Heart right ventricle (tissue), 16 donors: ENCODE measurements at regions not wholly inside any gene's neighbourhood (a gene's known extent, or its start where the extent isn't known, plus 50 kb on each side); places are given as distances from the start of the nearest gene placed in this dataset.

Source experiments
- ATAC-seq, 8 donors: fragments of 200-7000 bp; cut with Tn5 transposase; one replicate each; pipeline ENCODE4 v1.9.1; 2020; ENCODE audit warnings: mild to moderate bottlenecking in 8 of 8, moderate library complexity in 8 of 8, moderate number of reproducible peaks in 1 of 8
- DNase-seq, 2 donors: peaks; one replicate each; pipeline ENCODE4 v3.0.0-alpha.2; 2020
- H3K27ac ChIP-seq, 10 donors: fragments of 200-600 bp; sonication (generic) in 2 of 10; one replicate each; pipeline versions ENCODE4 v1.5.0 to v1.8.0; 2020 to 2022; ENCODE audit warnings: mild to moderate bottlenecking in 3 of 10
- H3K27me3 ChIP-seq, 7 donors: fragments of 200-600 bp; one replicate each; pipeline ENCODE4 v1.8.0; 2021 to 2022; ENCODE audit warnings: mild to moderate bottlenecking in 2 of 7
- H3K36me3 ChIP-seq, 9 donors: fragments of 200-600 bp; sonication (generic) in 1 of 9; one replicate each; pipeline versions ENCODE4 v1.5.0 to v1.8.0; 2020 to 2022; ENCODE audit warnings: mild to moderate bottlenecking in 2 of 9
- H3K4me1 ChIP-seq, 9 donors: fragments of 200-600 bp; sonication (generic) in 1 of 9; one replicate each; pipeline versions ENCODE4 v1.5.0 to v1.8.0; 2020 to 2022; ENCODE audit warnings: mild to moderate bottlenecking in 4 of 9
- H3K4me3 ChIP-seq, 10 donors: fragments of 200-600 bp; sonication (generic) in 2 of 10; one replicate each; pipeline versions ENCODE4 v1.5.0 to v1.8.0; 2020 to 2022; ENCODE audit warnings: mild to moderate bottlenecking in 7 of 10, moderate library complexity in 2 of 10
- H3K9me3 ChIP-seq, 11 donors: fragments of 200-600 bp in 10 of 11; sonication (generic) in 2 of 11; one replicate each; pipeline versions ENCODE4 v1.5.0 to v1.8.0; 2013 to 2022; ENCODE audit warnings: mild to moderate bottlenecking in 2 of 11, control low read depth in 1 of 11, moderate library complexity in 1 of 11
- CTCF ChIP-seq, 9 donors: fragments of 200-600 bp; sonication (generic) in 2 of 9; IDR thresholded peaks; one replicate each; pipeline versions ENCODE4 v1.5.0 to v1.8.0; 2021 to 2022; ENCODE audit warnings: antibody characterized with exemption in 9 of 9, mild to moderate bottlenecking in 5 of 9, moderate library complexity in 1 of 9
- WGBS, 2 donors: extraction: QIAGEN DNeasy Blood & Tissue Kit; methylation state at CpG; one replicate each; pipeline ENCODE4 v1.1.7; 2013; ENCODE audit warnings: inconsistent platforms in 1 of 2; 5-methylcytosine and 5-hydroxymethylcytosine counted together
- intact Hi-C, 10 donors: fragments of 100-400 bp; cut with DNase I; formaldehyde crosslinking; loops; one replicate each; pipeline versions ENCODE4 v1.11.1 to v1.14.2; 2022
- donor health status: Arrhythmogenic right ventricular cardiomyopathy.
- donor health status: ischemic (EF 13 %, LVEDD 7.1; RV severe dilation, severe dysfunction).
- donor health status: healthy with polysubstance abuse.
- donor health status: DM: no; HTN: yes; CAD: no.
- donor health status: DM: no; HTN: no; CAD: no.
- donor health status: ischemic (EF 25% LVEDD 6.9; RV normal size, moderate dysfunction).
- donor health status: ischemic (EF 25% LVEDD 5.7; RV mildly dilated, moderate dysfunction).
- donor health status: healthy.
- donor health status: DM: yes; HTN: yes; CAD: no.
- donor health status: Ischemic cardiomyopathy.
- donor health status: ischemic (EF 35%, LVEDD 5.7; RV mildly dilated, moderate dysfunction).
- donor health status: nonischemic (EF 11% LVEDD 7.7; RV severe dilation, severe dysfunction).
- donor health status: DM: yes; HTN: yes; CAD: no.
- donor health status: PGD.
- donor health status: ischemic (EF 29% LVEDD 5.4; RV normal size, mild dysfunction).
- donor health status: nonischemic (EF 23%, LVEDD 6.1; RV moderate dilation, normal function).

- WGBS, 2 donors: 82% methylated on average over 20 of the region's 20 CpGs
- no peak overlapping the region for H3K27ac ChIP-seq
- no peak overlapping the region for H3K4me3 ChIP-seq
- H3K4me1 ChIP-seq: no peaks in the 10 kb centered on the region
- H3K9me3 ChIP-seq: peaks cover 0 to 15% (median 0%) of the 10 kb centered on the region in 11 donors
- H3K36me3 ChIP-seq: no peaks in the 10 kb centered on the region
- H3K27me3 ChIP-seq: peaks cover 0 to 23% (median 0%) of the 10 kb centered on the region in 7 donors
- intact Hi-C loops: no loop called here
- no peak for ATAC-seq
- no peak for TF ChIP-seq CTCF (IDR thresholded peaks at IDR 0.05)
- no peak for DNase-seq
Observed at GRCh38 chr22:48720662-48721394, 1106.8 kb downstream of the BRD1 start.

GRCh38 chr22:48719978-48720661, 1107.6 kb downstream of the BRD1 start:
- DNase-seq (no peak), ATAC-seq (no peak)
- Histone ChIP-seq H3K36me3 (no peaks in the 10 kb centered on the region), H3K4me3 (no peak overlapping the region), H3K27ac (no peak overlapping the region), H3K4me1 (no peaks in the 10 kb centered on the region), H3K9me3 (peaks cover 0 to 15% (median 0%) of the 10 kb centered on the region in 11 donors), H3K27me3 (peaks cover 0 to 23% (median 0%) of the 10 kb centered on the region in 7 donors)
- intact Hi-C loops: no loop called here
- WGBS, 2 donors: 65 to 68% methylated on average over 23 of the region's 23 CpGs
- peak in 1 of 9 donors; percentile 7 for TF ChIP-seq CTCF (IDR thresholded peaks at IDR 0.05)

GRCh38 chr22:48718818-48719500, 1108.7 kb downstream of the BRD1 start:
- no peak overlapping the region for H3K27ac ChIP-seq
- no peaks in the 10 kb centered on the region for H3K4me1 ChIP-seq
- TF ChIP-seq CTCF (IDR thresholded peaks at IDR 0.05): no peak
- H3K9me3 ChIP-seq: peaks cover 0 to 15% (median 0%) of the 10 kb centered on the region in 11 donors
- DNase-seq (no peak), ATAC-seq (no peak)
- WGBS, 2 donors: 73 to 75% methylated on average over 22 of the region's 22 CpGs
- no peak overlapping the region for H3K4me3 ChIP-seq
- peaks cover 0 to 15% (median 0%) of the 10 kb centered on the region in 7 donors for H3K27me3 ChIP-seq
- no peaks in the 10 kb centered on the region for H3K36me3 ChIP-seq
- intact Hi-C loops: no loop called here
